ENCODE measurements at regions not wholly inside any gene's neighbourhood (a gene's known extent, or its start where the extent isn't known, plus 50 kb on each side); places are given as distances from the start of the nearest gene placed in this dataset.

DNA sequence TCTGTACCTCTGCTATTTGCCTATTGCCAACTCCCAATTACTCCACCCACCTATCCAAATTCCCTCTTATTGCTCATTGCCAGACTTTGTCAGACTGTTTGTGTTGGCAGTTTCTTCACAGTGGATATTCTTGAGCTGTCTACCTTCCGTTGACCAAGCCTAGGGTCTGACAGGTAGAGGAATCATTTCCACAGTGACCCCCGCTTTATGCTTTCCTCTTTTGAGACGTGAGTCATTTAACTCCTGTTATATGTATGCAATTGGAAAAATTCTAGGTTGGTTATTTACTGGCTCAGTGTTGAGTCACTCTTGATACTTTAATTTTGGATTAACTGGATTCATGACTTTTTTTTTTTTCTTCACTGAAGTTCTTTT lies 187.7 kb downstream of the IRS1 start:
- no peaks in the 10 kb centered on the region for H3K9me3 ChIP-seq (ENCODE audit: control insufficient read depth, insufficient read depth, low read depth, low read length)
- no peak overlapping the region for H3K4me3 ChIP-seq (ENCODE audit: low read depth, low read length)
- no peak overlapping the region for H3K27ac ChIP-seq (ENCODE audit: extremely low read depth, low read depth, low read length)
- POLR2A ChIA-PET: no interaction called here
- H3K36me3 ChIP-seq (ENCODE audit: control insufficient read depth in 2 of 2, insufficient read depth in 1 of 2, low read length in 2 of 2): no peaks in the 10 kb centered on the region
- TF ChIP-seq ATF2 (tag by site-specific recombination; IDR thresholded peaks at IDR 0.05; ENCODE audit: low read depth) (no peak), ZNF596 (tag by site-specific recombination; IDR thresholded peaks at IDR 0.05) (no peak), CTCF (tag by site-specific recombination; IDR thresholded peaks at IDR 0.05) (no peak), ZNF639 (tag by site-specific recombination; IDR thresholded peaks at IDR 0.05) (no peak), ZNF274 (IDR thresholded peaks at IDR 0.05; ENCODE audit: low read length) (no peak), ZNF274 (tag by site-specific recombination; IDR thresholded peaks at IDR 0.05; ENCODE audit: borderline replicate concordance) (no peak), ZBTB21 (tag by site-specific recombination; IDR thresholded peaks at IDR 0.05) (no peak), ZFHX2 (tag by site-specific recombination; conservative IDR thresholded peaks at IDR 0.05) (no peak), KLF8 (tag by site-specific recombination; IDR thresholded peaks at IDR 0.05) (no peak), ZNF529 (tag by site-specific recombination; IDR thresholded peaks at IDR 0.05; ENCODE audit: insufficient replicate concordance) (no peak), ZNF830 (tag by site-specific recombination; IDR thresholded peaks at IDR 0.05; ENCODE audit: low read depth) (no peak)
- TF ChIP-seq, protein P1, sequence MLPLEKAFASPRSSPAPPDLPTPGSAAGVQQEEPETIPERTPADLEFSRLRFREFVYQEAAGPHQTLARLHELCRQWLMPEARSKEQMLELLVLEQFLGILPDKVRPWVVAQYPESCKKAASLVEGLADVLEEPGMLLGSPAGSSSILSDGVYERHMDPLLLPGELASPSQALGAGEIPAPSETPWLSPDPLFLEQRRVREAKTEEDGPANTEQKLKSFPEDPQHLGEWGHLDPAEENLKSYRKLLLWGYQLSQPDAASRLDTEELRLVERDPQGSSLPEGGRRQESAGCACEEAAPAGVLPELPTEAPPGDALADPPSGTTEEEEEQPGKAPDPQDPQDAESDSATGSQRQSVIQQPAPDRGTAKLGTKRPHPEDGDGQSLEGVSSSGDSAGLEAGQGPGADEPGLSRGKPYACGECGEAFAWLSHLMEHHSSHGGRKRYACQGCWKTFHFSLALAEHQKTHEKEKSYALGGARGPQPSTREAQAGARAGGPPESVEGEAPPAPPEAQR (tag by site-specific recombination; IDR thresholded peaks at IDR 0.05): no peak
- TF ChIP-seq, protein P2, sequence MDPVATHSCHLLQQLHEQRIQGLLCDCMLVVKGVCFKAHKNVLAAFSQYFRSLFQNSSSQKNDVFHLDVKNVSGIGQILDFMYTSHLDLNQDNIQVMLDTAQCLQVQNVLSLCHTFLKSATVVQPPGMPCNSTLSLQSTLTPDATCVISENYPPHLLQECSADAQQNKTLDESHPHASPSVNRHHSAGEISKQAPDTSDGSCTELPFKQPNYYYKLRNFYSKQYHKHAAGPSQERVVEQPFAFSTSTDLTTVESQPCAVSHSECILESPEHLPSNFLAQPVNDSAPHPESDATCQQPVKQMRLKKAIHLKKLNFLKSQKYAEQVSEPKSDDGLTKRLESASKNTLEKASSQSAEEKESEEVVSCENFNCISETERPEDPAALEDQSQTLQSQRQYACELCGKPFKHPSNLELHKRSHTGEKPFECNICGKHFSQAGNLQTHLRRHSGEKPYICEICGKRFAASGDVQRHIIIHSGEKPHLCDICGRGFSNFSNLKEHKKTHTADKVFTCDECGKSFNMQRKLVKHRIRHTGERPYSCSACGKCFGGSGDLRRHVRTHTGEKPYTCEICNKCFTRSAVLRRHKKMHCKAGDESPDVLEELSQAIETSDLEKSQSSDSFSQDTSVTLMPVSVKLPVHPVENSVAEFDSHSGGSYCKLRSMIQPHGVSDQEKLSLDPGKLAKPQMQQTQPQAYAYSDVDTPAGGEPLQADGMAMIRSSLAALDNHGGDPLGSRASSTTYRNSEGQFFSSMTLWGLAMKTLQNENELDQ (tag by site-specific recombination; IDR thresholded peaks at IDR 0.05; ENCODE audit: low read depth): no peak
- CTCF ChIA-PET: interaction anchor here (0.6 kb wide), 1 partner anchor 397 kb away, joined by 3 read pairs; no protein-coding TSS in a partner anchor
- H3K4me1 ChIP-seq (ENCODE audit: control insufficient read depth, insufficient read depth, low read length): peaks cover 5% of the 10 kb centered on the region; the same call in 1 of the 2 replicates

DNA sequence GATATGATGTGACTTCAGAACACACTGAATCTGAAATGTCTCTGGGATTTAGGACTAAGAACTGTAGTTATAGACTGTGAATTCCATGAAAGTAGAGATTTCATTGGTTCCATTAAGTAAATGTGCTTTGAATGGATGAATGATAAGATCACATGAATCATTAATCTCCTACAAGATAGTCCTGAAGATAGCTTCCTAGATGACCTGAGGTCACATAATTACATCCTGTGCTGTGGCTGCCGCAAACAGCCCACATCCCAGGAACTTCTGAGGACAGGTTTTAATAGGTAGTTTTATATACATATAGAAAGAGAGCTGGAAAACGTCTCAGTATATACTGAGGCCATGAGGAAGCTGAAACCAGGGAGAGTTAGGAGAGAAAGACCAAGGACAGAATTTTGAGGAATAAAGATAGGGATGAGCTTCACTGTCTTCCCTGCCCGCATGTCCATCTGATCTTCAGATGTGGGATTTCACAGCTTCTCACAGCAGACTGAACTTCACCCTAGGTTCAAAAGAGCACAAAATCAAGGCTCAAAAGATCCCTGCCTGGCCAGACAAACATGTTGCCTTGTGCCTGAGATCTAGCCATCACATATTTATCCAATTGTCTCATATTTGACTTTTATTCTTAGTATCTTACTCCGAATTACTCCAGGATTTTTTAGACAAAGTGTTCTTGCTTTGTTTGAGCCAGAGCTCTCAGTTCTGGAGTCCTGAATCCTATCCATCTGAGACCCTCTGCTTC lies 188.2 kb downstream of the IRS1 start:
- Histone ChIP-seq H3K27ac (ENCODE audit: extremely low read depth, low read depth, low read length) (no peak overlapping the region), H3K4me1 (ENCODE audit: control insufficient read depth, insufficient read depth, low read length) (peaks cover 5% of the 10 kb centered on the region; the same call in 1 of the 2 replicates), H3K4me3 (ENCODE audit: low read depth, low read length) (no peak overlapping the region), H3K9me3 (ENCODE audit: control insufficient read depth, insufficient read depth, low read depth, low read length) (no peaks in the 10 kb centered on the region), H3K36me3 (ENCODE audit: control insufficient read depth in 2 of 2, insufficient read depth in 1 of 2, low read length in 2 of 2) (no peaks in the 10 kb centered on the region)
- POLR2A ChIA-PET: interaction anchor here (0.6 kb wide), 1 partner anchor 15 kb away, joined by 6 read pairs; no protein-coding TSS in a partner anchor
- no peak for TF ChIP-seq ZBTB8A (tag by site-specific recombination; IDR thresholded peaks at IDR 0.05)
- no peak for TF ChIP-seq ZNF518A (tag by site-specific recombination; conservative IDR thresholded peaks at IDR 0.05; ENCODE audit: low read depth)
- TF ChIP-seq ELK4 (IDR thresholded peaks at IDR 0.05; ENCODE audit: borderline replicate concordance, low read depth, low read length): no peak
- TF ChIP-seq ZNF404 (tag by site-specific recombination; IDR thresholded peaks at IDR 0.05): no peak
- CTCF ChIA-PET: interaction anchor here (0.6 kb wide), 1 partner anchor 396 kb away, joined by 3 read pairs; no protein-coding TSS in a partner anchor
